Sigmoid colon (tissue), 6 donors: ENCODE measurements at regions not wholly inside any gene's neighbourhood (a gene's known extent, or its start where the extent isn't known, plus 50 kb on each side); places are given as distances from the start of the nearest gene placed in this dataset.

ENCODE experiments used
- DNase-seq: peaks from one replicate; pipeline ENCODE4 v3.0.0-alpha.2; 2019
- H3K27ac ChIP-seq, 4 donors: fragments of 200-600 bp; sonication (generic); one replicate each; pipeline ENCODE4 v1.5.1; 2016 to 2019; ENCODE audit warnings: mild to moderate bottlenecking in 1 of 4
- H3K27me3 ChIP-seq, 3 donors: fragments of 200-600 bp; sonication (generic); one replicate each; pipeline ENCODE4 v1.5.1; 2019; ENCODE audit warnings: mild to moderate bottlenecking in 1 of 3
- H3K36me3 ChIP-seq, 4 donors: fragments of 200-600 bp; sonication (generic); one replicate each; pipeline ENCODE4 v1.5.1; 2016 to 2019
- H3K4me1 ChIP-seq, 4 donors: fragments of 200-600 bp; sonication (generic); one replicate each; pipeline ENCODE4 v1.5.1; 2017 to 2019
- H3K4me3 ChIP-seq, 4 donors: fragments of 200-600 bp; sonication (generic); one replicate each; pipeline ENCODE4 v1.5.1; 2017 to 2019; ENCODE audit warnings: mild to moderate bottlenecking in 2 of 4, moderate library complexity in 1 of 4
- H3K9me3 ChIP-seq, 4 donors: fragments of 200-600 bp in 3 of 4; sonication (generic) in 3 of 4; one replicate each; pipeline versions ENCODE4 v1.5.1 to v1.6.1; 2013 to 2019
- CTCF ChIP-seq, 4 experiments: fragments of 450-650 bp in 3 of 4; fragments of 200-600 bp in 1 of 4; IDR thresholded peaks; one replicate each; pipeline ENCODE4 v1.5.1; 2016 to 2019; ENCODE audit warnings: antibody characterized with exemption in 4 of 4, mild to moderate bottlenecking in 3 of 4, moderate library complexity in 2 of 4
- EP300 ChIP-seq, 4 donors: sonication (generic); formaldehyde crosslinking; IDR thresholded peaks; one replicate each; pipeline ENCODE4 v1.6.1; 2017; ENCODE audit warnings: antibody characterized with exemption in 4 of 4
- POLR2A ChIP-seq, 2 donors: fragments of 450-650 bp; IDR thresholded peaks; one replicate each; pipeline ENCODE4 v1.6.1; 2016; ENCODE audit warnings: antibody characterized with exemption in 2 of 2, mild to moderate bottlenecking in 2 of 2, moderate library complexity in 2 of 2
- POLR2AphosphoS5 ChIP-seq, 4 donors: sonication (generic); formaldehyde crosslinking; IDR thresholded peaks; one replicate each; pipeline ENCODE4 v1.6.1; 2017; ENCODE audit warnings: antibody characterized with exemption in 4 of 4
- WGBS, 2 donors: extraction: QIAGEN DNeasy Blood & Tissue Kit; methylation state at CpG; one replicate each; pipeline ENCODE4 v1.1.7; 2013; 5-methylcytosine and 5-hydroxymethylcytosine counted together
- intact Hi-C: fragments of 100-400 bp; cut with DNase I; formaldehyde crosslinking; loops from one replicate; pipeline ENCODE4 v1.15.1; 2023
- donor health status: healthy with polysubstance abuse.
- donor health status: healthy.

GRCh38 chr1:193705554-193705981 is 519.2 kb upstream of the B3GALT2 start:
- whole genome bisulfite sequencing, 2 donors, result 94 to 95% methylated on average over 5 of the region's 5 CpGs
- Histone ChIP-seq H3K9me3 (no peaks in the 10 kb centered on the region), H3K27me3 (no peaks in the 10 kb centered on the region), H3K36me3 (no peaks in the 10 kb centered on the region), H3K4me1 (peaks cover 0 to 13% (median 7%) of the 10 kb centered on the region in 4 donors), H3K4me3 (no peak overlapping the region), H3K27ac (no peak overlapping the region)
- no peak for TF ChIP-seq EP300 (IDR thresholded peaks at IDR 0.05)
- no peak for TF ChIP-seq POLR2A (IDR thresholded peaks at IDR 0.05)
- no peak for TF ChIP-seq CTCF (IDR thresholded peaks at IDR 0.05)
- TF ChIP-seq POLR2AphosphoS5 (IDR thresholded peaks at IDR 0.05), result no peak
- intact Hi-C loops, result loop anchor here (5.0 kb wide), 1 partner anchor 78 kb away; no protein-coding TSS in a partner anchor
- DNase-seq, result no peak

- H3K36me3 ChIP-seq, result no peaks in the 10 kb centered on the region
- H3K4me1 ChIP-seq, result peaks cover 0 to 13% (median 7%) of the 10 kb centered on the region in 4 donors
- WGBS, 2 donors, result 44 to 69% methylated on average over 1 of the region's 1 CpG
- no peak for DNase-seq
- intact Hi-C loops, result no loop called here
- no peaks in the 10 kb centered on the region for H3K9me3 ChIP-seq
- no peak for TF ChIP-seq EP300 (IDR thresholded peaks at IDR 0.05)
- no peak for TF ChIP-seq CTCF (IDR thresholded peaks at IDR 0.05)
- H3K4me3 ChIP-seq, result no peak overlapping the region
- H3K27me3 ChIP-seq, result no peaks in the 10 kb centered on the region
- no peak overlapping the region for H3K27ac ChIP-seq
These were observed 517.2 kb upstream of the B3GALT2 start for GRCh38 chr1:193703655-193704054.

GRCh38 chr1:193703121-193703520 is 516.7 kb upstream of the B3GALT2 start:
- peaks cover 0 to 13% (median 5%) of the 10 kb centered on the region in 4 donors for H3K4me1 ChIP-seq
- H3K27me3 ChIP-seq, result no peaks in the 10 kb centered on the region
- TF ChIP-seq EP300 (IDR thresholded peaks at IDR 0.05) (no peak), POLR2AphosphoS5 (IDR thresholded peaks at IDR 0.05) (no peak), CTCF (IDR thresholded peaks at IDR 0.05) (no peak), POLR2A (IDR thresholded peaks at IDR 0.05) (no peak)
- intact Hi-C loops, result no loop called here
- H3K4me3 ChIP-seq, result no peak overlapping the region
- H3K36me3 ChIP-seq, result no peaks in the 10 kb centered on the region
- no peak overlapping the region for H3K27ac ChIP-seq
- DNase-seq, result no peak
- H3K9me3 ChIP-seq, result no peaks in the 10 kb centered on the region

GRCh38 chr1:193701759-193702158 is 515.3 kb upstream of the B3GALT2 start:
- TF ChIP-seq CTCF (IDR thresholded peaks at IDR 0.05) (no peak), EP300 (IDR thresholded peaks at IDR 0.05) (no peak), POLR2AphosphoS5 (IDR thresholded peaks at IDR 0.05) (no peak), POLR2A (IDR thresholded peaks at IDR 0.05) (no peak)
- Histone ChIP-seq H3K9me3 (no peaks in the 10 kb centered on the region), H3K36me3 (no peaks in the 10 kb centered on the region), H3K4me1 (peaks cover 0 to 4% (median 0%) of the 10 kb centered on the region in 4 donors), H3K27me3 (no peaks in the 10 kb centered on the region), H3K4me3 (no peak overlapping the region), H3K27ac (no peak overlapping the region)
- intact Hi-C loops, result no loop called here
- DNase-seq, result no peak

- DNase-seq, result no peak
- WGBS, 2 donors, result 86 to 89% methylated on average over 3 of the region's 3 CpGs
- H3K27me3 ChIP-seq, result no peaks in the 10 kb centered on the region
- intact Hi-C loops, result no loop called here
- no peaks in the 10 kb centered on the region for H3K9me3 ChIP-seq
- TF ChIP-seq EP300 (IDR thresholded peaks at IDR 0.05), result no peak
- no peak for TF ChIP-seq POLR2AphosphoS5 (IDR thresholded peaks at IDR 0.05)
- TF ChIP-seq POLR2A (IDR thresholded peaks at IDR 0.05), result no peak
- no peak for TF ChIP-seq CTCF (IDR thresholded peaks at IDR 0.05)
- no peaks in the 10 kb centered on the region for H3K36me3 ChIP-seq
- peaks cover 0 to 5% (median 2%) of the 10 kb centered on the region in 4 donors for H3K4me1 ChIP-seq
- H3K4me3 ChIP-seq, result no peak overlapping the region
- H3K27ac ChIP-seq, result no peak overlapping the region
These were observed 514.4 kb upstream of the B3GALT2 start for GRCh38 chr1:193700710-193701355.
